ENCODE measurements at regions not wholly inside any gene's neighbourhood (a gene's known extent, or its start where the extent isn't known, plus 50 kb on each side); places are given as distances from the start of the nearest gene placed in this dataset.

- H3K27ac Mint-ChIP-seq (ENCODE audit: unreplicated experiment), result peak overlapping the region; percentile 78
- no peaks in the 10 kb centered on the region for H3K27me3 ChIP-seq (replicated peaks; ENCODE audit: control insufficient read depth, insufficient read depth, low read length)
- no peaks in the 10 kb centered on the region for H3K27me3 Mint-ChIP-seq (ENCODE audit: insufficient read depth, unreplicated experiment)
- no peaks in the 10 kb centered on the region for H3K9me3 ChIP-seq
- no peaks in the 10 kb centered on the region for H3K36me3 ChIP-seq (ENCODE audit: control insufficient read depth, insufficient read depth, low read length)
- DNase-seq, result peak; percentile 78 to 86
- H3K9me3 Mint-ChIP-seq (ENCODE audit: unreplicated experiment), result peaks cover 22% of the 10 kb centered on the region
- H3K4me3 Mint-ChIP-seq (ENCODE audit: unreplicated experiment), result peak overlapping the region; percentile 17
- H3K36me3 Mint-ChIP-seq (ENCODE audit: insufficient read depth, unreplicated experiment), result peaks cover 6% of the 10 kb centered on the region
- no TSS peak for BruUV-seq (replicated peaks)
- TF ChIP-seq, protein P1, sequence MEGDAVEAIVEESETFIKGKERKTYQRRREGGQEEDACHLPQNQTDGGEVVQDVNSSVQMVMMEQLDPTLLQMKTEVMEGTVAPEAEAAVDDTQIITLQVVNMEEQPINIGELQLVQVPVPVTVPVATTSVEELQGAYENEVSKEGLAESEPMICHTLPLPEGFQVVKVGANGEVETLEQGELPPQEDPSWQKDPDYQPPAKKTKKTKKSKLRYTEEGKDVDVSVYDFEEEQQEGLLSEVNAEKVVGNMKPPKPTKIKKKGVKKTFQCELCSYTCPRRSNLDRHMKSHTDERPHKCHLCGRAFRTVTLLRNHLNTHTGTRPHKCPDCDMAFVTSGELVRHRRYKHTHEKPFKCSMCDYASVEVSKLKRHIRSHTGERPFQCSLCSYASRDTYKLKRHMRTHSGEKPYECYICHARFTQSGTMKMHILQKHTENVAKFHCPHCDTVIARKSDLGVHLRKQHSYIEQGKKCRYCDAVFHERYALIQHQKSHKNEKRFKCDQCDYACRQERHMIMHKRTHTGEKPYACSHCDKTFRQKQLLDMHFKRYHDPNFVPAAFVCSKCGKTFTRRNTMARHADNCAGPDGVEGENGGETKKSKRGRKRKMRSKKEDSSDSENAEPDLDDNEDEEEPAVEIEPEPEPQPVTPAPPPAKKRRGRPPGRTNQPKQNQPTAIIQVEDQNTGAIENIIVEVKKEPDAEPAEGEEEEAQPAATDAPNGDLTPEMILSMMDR (IDR thresholded peaks at IDR 0.05; ENCODE audit: insufficient read depth in 1 of 2, low read depth in 1 of 2, low read length in 1 of 2, severe bottlenecking in 1 of 2, unreplicated experiment in 1 of 2), result no peak
- no peak overlapping the region for H3K4me3 ChIP-seq (ENCODE audit: low read depth, low read length)
- POLR2A ChIA-PET, result interaction anchor here (0.6 to 1.1 kb wide), 2 partner anchors 8 to 500 kb away, joined by 3 read pairs; no protein-coding TSS in a partner anchor
- H3K4me1 ChIP-seq, result peaks cover 41% of the 10 kb centered on the region
- intact Hi-C loops (cut with micrococcal nuclease; ENCODE audit: unreplicated experiment), result no loop called here
- CTCF ChIA-PET, result interaction anchor here (1.9 kb wide), 1 partner anchor 9 kb away, joined by 17 read pairs; no protein-coding TSS in a partner anchor
- peaks cover 45% of the 10 kb centered on the region for H3K4me1 Mint-ChIP-seq (ENCODE audit: low read depth, unreplicated experiment)
Observed at GRCh38 chr20:48287021-48287494, 501.8 kb upstream of the SULF2 start.

- Mint-ChIP-seq H3K4me3 (ENCODE audit: unreplicated experiment) (no peak overlapping the region), H3K4me1 (ENCODE audit: low read depth, unreplicated experiment) (peaks cover 43% of the 10 kb centered on the region), H3K27ac (ENCODE audit: unreplicated experiment) (peak overlapping the region; percentile 78), H3K36me3 (ENCODE audit: insufficient read depth, unreplicated experiment) (peaks cover 5% of the 10 kb centered on the region), H3K27me3 (ENCODE audit: insufficient read depth, unreplicated experiment) (no peaks in the 10 kb centered on the region), H3K9me3 (ENCODE audit: unreplicated experiment) (peaks cover 19% of the 10 kb centered on the region)
- no peaks in the 10 kb centered on the region for H3K9me3 ChIP-seq
- intact Hi-C loops (cut with micrococcal nuclease; ENCODE audit: unreplicated experiment), result no loop called here
- no peaks in the 10 kb centered on the region for H3K27me3 ChIP-seq (replicated peaks; ENCODE audit: control insufficient read depth, insufficient read depth, low read length)
- ChIA-PET POLR2A (interaction anchor here (0.6 to 1.1 kb wide), 2 partner anchors 9 to 500 kb away, joined by 3 read pairs; no protein-coding TSS in a partner anchor), CTCF (interaction anchor here (1.9 kb wide), 1 partner anchor 9 kb away, joined by 17 read pairs; no protein-coding TSS in a partner anchor)
- no peaks in the 10 kb centered on the region for H3K36me3 ChIP-seq (ENCODE audit: control insufficient read depth, insufficient read depth, low read length)
- BruUV-seq (replicated peaks), result no TSS peak
- peaks cover 41% of the 10 kb centered on the region for H3K4me1 ChIP-seq
- H3K4me3 ChIP-seq (ENCODE audit: low read depth, low read length), result no peak overlapping the region
- no peak for DNase-seq
- TF ChIP-seq, protein P1 (IDR thresholded peaks at IDR 0.05; ENCODE audit: insufficient read depth in 1 of 2, low read depth in 1 of 2, low read length in 1 of 2, severe bottlenecking in 1 of 2, unreplicated experiment in 1 of 2), result no peak
Observed at GRCh38 chr20:48286601-48287000, 501.3 kb upstream of the SULF2 start.

GRCh38 chr20:48285656-48286055 is 500.4 kb upstream of the SULF2 start:
- no peaks in the 10 kb centered on the region for H3K36me3 ChIP-seq (ENCODE audit: control insufficient read depth, insufficient read depth, low read length)
- ChIA-PET CTCF (interaction anchor here (1.1 kb wide), 1 partner anchor 10 kb away, joined by 3 read pairs; no protein-coding TSS in a partner anchor), POLR2A (no interaction called here)
- H3K9me3 ChIP-seq, result no peaks in the 10 kb centered on the region
- no peak overlapping the region for H3K4me3 ChIP-seq (ENCODE audit: low read depth, low read length)
- H3K27me3 ChIP-seq (replicated peaks; ENCODE audit: control insufficient read depth, insufficient read depth, low read length), result no peaks in the 10 kb centered on the region
- no peak overlapping the region for H3K4me3 Mint-ChIP-seq (ENCODE audit: unreplicated experiment)
- peak; percentile 63 to 71 for DNase-seq
- TF ChIP-seq, protein P1 (IDR thresholded peaks at IDR 0.05; ENCODE audit: insufficient read depth in 1 of 2, low read depth in 1 of 2, low read length in 1 of 2, severe bottlenecking in 1 of 2, unreplicated experiment in 1 of 2), result no peak
- H3K4me1 ChIP-seq, result peaks cover 41% of the 10 kb centered on the region
- H3K9me3 Mint-ChIP-seq (ENCODE audit: unreplicated experiment), result peaks cover 19% of the 10 kb centered on the region
- no peaks in the 10 kb centered on the region for H3K27me3 Mint-ChIP-seq (ENCODE audit: insufficient read depth, unreplicated experiment)
- H3K27ac Mint-ChIP-seq (ENCODE audit: unreplicated experiment), result peak overlapping the region; percentile 78
- H3K36me3 Mint-ChIP-seq (ENCODE audit: insufficient read depth, unreplicated experiment), result peaks cover 5% of the 10 kb centered on the region
- intact Hi-C loops (cut with micrococcal nuclease; ENCODE audit: unreplicated experiment), result loop anchor here (1.0 kb wide), 1 partner anchor 10 kb away; no protein-coding TSS in a partner anchor
- H3K4me1 Mint-ChIP-seq (ENCODE audit: low read depth, unreplicated experiment), result peaks cover 43% of the 10 kb centered on the region
- no TSS peak for BruUV-seq (replicated peaks)

All from Caco-2 (cell line).